ENCODE measurements at regions not wholly inside any gene's neighbourhood (a gene's known extent, or its start where the extent isn't known, plus 50 kb on each side); places are given as distances from the start of the nearest gene placed in this dataset.

DNA sequence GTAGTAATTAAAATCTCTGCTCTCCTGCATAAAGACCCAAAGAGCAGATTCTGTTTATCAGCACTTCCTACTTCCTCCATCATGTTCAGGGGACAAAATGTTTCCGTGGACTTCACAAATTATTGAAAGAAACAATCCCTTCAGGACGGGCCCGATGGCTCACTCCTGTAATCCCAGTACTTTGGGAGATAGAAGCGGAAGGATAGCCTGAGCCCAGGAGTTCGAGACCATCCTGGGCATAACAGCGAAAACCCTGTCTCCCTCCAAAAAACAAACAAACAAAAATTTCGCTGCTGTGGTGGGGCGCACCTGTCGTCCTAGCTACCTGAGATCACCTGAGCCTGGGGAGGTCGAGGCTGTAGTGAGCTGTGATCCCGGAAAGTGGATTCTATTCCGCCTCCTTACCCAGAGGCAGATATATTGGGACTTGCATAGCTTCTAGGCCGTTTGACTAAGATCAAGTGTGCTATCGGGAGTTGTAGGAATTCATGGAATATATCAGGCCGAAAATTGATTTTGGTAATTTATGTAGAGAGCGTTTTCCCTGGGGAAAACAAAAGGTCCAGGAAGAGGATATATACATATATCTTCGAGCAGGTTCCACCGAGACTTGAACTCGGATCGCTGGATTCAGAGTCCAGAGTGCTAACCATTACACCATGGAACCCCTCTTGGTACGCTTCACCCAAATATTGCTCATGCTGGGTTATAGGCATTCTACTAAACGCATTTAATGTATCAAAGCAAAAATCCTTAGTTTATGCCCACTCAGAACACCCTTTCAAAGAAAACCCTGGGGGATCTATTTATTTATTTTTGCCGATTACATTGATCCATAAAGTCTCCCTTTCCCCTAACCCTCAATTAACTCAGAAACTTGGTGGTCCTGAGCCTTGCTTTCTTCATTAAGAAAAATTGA lies 74.5 kb upstream of the ZNF184 start (continued):
- TF ChIP-seq, protein P1, sequence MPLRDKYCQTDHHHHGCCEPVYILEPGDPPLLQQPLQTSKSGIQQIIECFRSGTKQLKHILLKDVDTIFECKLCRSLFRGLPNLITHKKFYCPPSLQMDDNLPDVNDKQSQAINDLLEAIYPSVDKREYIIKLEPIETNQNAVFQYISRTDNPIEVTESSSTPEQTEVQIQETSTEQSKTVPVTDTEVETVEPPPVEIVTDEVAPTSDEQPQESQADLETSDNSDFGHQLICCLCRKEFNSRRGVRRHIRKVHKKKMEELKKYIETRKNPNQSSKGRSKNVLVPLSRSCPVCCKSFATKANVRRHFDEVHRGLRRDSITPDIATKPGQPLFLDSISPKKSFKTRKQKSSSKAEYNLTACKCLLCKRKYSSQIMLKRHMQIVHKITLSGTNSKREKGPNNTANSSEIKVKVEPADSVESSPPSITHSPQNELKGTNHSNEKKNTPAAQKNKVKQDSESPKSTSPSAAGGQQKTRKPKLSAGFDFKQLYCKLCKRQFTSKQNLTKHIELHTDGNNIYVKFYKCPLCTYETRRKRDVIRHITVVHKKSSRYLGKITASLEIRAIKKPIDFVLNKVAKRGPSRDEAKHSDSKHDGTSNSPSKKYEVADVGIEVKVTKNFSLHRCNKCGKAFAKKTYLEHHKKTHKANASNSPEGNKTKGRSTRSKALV (CRISPR knock-in tag; IDR thresholded peaks at IDR 0.05), result no peak
- TF ChIP-seq ISL2 (CRISPR knock-in tag; IDR thresholded peaks at IDR 0.05) (peak; percentile 47), SOX13 (IDR thresholded peaks at IDR 0.05) (no peak), SOX13 (CRISPR knock-in tag; conservative IDR thresholded peaks at IDR 0.05 in 1 of 2, IDR thresholded peaks at IDR 0.05 in 1 of 2) (peak in 1 of 2 experiments; percentile 12; a peak in 1 of 4 replicates), TCF7L2 (IDR thresholded peaks at IDR 0.05; ENCODE audit: low read depth, low read length) (no peak), PHF21A (CRISPR knock-in tag; IDR thresholded peaks at IDR 0.05) (no peak), ZEB1 (IDR thresholded peaks at IDR 0.05; ENCODE audit: insufficient replicate concordance, low read depth) (no peak), ZNF17 (CRISPR knock-in tag; IDR thresholded peaks at IDR 0.05) (no peak), ZC3H13 (CRISPR knock-in tag; IDR thresholded peaks at IDR 0.05) (no peak), SSRP1 (CRISPR knock-in tag; IDR thresholded peaks at IDR 0.05) (no peak), ZNF550 (CRISPR knock-in tag; IDR thresholded peaks at IDR 0.05; ENCODE audit: borderline replicate concordance) (no peak), ZBTB43 (CRISPR knock-in tag; conservative IDR thresholded peaks at IDR 0.05) (no peak), ZNF33A (CRISPR knock-in tag; IDR thresholded peaks at IDR 0.05; ENCODE audit: borderline replicate concordance) (no peak), GTF2F1 (IDR thresholded peaks at IDR 0.05; ENCODE audit: low read length) (no peak)
- TF ChIP-seq, protein P2, sequence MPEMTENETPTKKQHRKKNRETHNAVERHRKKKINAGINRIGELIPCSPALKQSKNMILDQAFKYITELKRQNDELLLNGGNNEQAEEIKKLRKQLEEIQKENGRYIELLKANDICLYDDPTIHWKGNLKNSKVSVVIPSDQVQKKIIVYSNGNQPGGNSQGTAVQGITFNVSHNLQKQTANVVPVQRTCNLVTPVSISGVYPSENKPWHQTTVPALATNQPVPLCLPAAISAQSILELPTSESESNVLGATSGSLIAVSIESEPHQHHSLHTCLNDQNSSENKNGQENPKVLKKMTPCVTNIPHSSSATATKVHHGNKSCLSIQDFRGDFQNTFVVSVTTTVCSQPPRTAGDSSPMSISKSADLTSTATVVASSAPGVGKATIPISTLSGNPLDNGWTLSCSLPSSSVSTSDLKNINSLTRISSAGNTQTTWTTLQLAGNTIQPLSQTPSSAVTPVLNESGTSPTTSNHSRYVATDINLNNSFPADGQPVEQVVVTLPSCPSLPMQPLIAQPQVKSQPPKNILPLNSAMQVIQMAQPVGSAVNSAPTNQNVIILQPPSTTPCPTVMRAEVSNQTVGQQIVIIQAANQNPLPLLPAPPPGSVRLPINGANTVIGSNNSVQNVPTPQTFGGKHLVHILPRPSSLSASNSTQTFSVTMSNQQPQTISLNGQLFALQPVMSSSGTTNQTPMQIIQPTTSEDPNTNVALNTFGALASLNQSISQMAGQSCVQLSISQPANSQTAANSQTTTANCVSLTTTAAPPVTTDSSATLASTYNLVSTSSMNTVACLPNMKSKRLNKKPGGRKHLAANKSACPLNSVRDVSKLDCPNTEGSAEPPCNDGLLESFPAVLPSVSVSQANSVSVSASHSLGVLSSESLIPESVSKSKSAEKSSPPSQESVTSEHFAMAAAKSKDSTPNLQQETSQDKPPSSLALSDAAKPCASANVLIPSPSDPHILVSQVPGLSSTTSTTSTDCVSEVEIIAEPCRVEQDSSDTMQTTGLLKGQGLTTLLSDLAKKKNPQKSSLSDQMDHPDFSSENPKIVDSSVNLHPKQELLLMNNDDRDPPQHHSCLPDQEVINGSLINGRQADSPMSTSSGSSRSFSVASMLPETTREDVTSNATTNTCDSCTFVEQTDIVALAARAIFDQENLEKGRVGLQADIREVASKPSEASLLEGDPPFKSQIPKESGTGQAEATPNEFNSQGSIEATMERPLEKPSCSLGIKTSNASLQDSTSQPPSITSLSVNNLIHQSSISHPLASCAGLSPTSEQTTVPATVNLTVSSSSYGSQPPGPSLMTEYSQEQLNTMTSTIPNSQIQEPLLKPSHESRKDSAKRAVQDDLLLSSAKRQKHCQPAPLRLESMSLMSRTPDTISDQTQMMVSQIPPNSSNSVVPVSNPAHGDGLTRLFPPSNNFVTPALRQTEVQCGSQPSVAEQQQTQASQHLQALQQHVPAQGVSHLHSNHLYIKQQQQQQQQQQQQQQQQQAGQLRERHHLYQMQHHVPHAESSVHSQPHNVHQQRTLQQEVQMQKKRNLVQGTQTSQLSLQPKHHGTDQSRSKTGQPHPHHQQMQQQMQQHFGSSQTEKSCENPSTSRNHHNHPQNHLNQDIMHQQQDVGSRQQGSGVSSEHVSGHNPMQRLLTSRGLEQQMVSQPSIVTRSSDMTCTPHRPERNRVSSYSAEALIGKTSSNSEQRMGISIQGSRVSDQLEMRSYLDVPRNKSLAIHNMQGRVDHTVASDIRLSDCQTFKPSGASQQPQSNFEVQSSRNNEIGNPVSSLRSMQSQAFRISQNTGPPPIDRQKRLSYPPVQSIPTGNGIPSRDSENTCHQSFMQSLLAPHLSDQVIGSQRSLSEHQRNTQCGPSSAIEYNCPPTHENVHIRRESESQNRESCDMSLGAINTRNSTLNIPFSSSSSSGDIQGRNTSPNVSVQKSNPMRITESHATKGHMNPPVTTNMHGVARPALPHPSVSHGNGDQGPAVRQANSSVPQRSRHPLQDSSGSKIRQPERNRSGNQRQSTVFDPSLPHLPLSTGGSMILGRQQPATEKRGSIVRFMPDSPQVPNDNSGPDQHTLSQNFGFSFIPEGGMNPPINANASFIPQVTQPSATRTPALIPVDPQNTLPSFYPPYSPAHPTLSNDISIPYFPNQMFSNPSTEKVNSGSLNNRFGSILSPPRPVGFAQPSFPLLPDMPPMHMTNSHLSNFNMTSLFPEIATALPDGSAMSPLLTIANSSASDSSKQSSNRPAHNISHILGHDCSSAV (CRISPR knock-in tag; IDR thresholded peaks at IDR 0.05; ENCODE audit: borderline replicate concordance), result no peak
- TF ChIP-seq, protein P3, sequence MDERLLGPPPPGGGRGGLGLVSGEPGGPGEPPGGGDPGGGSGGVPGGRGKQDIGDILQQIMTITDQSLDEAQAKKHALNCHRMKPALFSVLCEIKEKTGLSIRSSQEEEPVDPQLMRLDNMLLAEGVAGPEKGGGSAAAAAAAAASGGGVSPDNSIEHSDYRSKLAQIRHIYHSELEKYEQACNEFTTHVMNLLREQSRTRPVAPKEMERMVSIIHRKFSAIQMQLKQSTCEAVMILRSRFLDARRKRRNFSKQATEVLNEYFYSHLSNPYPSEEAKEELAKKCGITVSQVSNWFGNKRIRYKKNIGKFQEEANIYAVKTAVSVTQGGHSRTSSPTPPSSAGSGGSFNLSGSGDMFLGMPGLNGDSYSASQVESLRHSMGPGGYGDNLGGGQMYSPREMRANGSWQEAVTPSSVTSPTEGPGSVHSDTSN (CRISPR knock-in tag; IDR thresholded peaks at IDR 0.05), result no peak

Data from HepG2 (cell line).